Hindlimb muscle (tissue), 1 donor: ENCODE measurements at regions not wholly inside any gene's neighbourhood (a gene's known extent, or its start where the extent isn't known, plus 50 kb on each side); places are given as distances from the start of the nearest gene placed in this dataset.

ENCODE experiments used
- DNase-seq: peaks from one replicate; pipeline ENCODE4 v3.0.0-alpha.2; 2013

DNA sequence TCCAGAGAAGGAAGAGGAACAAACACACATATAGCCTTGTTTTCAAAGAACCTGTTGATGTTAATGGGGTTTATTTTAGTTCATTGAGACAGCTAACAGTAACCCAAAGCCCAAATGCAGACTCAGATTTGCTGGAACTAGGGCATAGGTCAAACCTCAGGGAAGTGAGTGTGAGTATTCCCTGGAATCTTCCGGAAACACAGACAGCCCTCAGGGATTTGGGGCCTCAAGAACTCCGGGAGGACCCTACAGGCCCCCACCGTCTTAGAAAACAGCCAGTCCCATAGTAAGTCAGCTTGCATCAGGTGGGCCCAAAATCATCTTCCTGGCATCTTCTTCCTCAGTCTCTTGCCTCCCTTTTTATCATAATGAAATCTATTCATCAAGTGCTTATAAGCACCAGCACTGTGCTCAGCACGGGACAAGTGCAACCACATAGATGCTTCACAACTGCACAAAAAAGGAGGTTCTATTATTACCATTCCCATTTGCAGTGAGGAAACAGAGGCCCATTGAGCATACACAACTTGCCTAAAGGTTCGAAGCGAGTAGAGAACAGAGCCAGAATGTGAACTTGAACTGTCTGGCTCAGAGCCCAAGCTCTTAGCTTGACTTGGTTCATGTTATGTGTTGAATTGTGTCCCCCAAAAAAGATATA, 50.2 kb upstream of the BCL11A start:
- no peak for DNase-seq

DNA sequence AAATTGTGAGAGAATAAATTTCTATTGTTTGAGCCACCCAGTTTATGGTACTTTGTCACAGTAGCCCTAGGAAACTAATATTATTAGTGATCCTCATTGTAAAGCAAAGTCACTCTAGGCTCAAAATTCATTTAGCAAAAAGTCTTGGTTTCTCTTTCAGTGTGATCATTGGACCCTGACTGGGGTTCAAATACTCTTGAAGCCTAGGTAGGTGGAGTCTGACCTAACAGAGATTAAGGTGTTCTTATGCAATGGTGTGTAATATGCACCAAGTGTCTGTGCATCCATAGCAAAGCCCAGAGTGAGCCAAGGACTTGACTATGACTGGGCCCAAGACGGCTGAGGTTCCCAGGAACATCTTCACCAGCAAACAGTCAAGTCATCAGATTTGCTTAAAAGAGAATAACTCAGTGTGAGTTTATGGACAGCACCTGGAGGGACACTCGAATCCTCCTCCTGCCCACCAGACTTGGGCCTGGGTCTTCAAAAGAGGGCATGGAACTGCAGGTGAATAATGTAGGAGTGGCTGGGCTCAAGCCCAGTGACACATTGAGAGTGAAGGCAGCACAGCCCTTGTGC, 51.1 kb upstream of the BCL11A start:
- no peak for DNase-seq

DNA sequence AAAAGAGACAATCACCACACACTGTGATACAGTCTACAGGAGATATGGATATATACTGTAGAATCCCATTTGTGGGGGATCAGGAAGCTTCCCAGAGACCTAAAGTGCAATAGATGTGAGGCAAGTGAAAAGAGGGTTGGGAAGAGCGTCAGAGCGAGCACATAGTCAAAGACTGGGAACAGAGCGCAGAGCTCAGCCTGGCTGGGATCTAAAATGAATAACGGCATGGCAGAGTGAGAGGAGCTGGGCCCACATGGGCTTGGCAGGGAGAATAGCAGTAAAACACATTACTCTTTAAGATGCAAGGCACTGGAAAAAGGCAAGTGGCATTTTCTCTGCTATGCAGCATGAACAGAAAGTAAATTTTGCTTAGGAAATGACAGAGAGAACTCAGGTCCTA, 52.4 kb upstream of the BCL11A start:
- no peak for DNase-seq

DNA sequence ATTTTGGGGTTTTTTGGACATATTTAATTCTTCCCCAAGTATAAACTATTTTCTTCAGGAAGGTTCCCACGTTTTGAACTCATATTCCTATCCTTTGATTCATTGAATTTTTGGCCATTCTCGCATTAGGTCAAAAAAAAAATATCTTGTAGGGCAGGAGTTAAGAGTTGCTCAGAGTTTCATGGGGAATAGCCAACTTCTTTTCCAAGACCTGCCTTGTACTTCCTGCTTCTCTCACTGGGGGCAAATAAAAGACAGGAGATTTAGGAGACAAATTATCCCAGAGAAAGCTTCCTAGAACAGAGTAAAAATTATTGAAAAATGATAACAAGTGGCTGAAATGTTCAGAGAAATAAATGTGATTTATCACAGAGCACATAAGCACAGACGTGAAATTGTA, 55.2 kb upstream of the BCL11A start:
- DNase-seq: no peak

DNA sequence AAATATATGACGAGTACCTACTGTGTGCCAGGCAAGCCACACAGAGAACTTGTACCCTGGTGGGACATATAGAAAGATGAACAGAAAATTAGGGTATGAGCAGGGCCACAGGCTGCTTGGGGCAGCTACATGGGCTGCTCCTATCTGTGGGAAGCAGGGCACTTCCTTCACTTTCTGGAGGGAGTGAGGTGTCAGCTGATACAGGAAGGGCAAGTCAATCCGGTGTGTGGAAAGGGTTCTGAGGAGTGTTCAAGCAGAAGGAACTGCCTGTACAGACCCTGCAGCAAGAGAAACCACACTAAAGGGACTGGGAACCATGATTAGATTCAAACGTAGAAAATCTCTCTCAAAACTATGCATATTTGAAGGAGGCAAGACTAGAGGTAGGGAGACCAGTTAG, 58.6 kb upstream of the BCL11A start:
- DNase-seq: no peak

DNA sequence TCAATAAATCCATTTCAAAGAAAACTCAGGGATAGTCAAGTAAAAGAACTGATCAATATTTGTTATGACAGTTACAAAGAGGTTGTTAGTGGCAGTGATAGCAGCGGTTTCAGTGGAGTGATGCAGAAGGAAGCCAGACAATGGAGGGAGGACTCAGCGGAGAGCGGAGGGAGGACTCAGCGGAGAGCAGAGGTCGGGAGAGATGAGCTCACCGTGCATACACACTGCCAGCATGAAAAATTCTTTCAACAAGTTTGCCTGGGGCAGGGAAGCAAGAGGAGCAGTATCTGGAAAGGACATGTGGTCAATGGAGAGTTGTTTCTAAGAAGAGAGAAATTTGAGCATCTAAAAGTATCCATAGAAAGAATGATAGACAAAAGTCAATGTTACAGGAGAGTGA, 60.9 kb upstream of the BCL11A start:
- DNase-seq: no peak

DNA sequence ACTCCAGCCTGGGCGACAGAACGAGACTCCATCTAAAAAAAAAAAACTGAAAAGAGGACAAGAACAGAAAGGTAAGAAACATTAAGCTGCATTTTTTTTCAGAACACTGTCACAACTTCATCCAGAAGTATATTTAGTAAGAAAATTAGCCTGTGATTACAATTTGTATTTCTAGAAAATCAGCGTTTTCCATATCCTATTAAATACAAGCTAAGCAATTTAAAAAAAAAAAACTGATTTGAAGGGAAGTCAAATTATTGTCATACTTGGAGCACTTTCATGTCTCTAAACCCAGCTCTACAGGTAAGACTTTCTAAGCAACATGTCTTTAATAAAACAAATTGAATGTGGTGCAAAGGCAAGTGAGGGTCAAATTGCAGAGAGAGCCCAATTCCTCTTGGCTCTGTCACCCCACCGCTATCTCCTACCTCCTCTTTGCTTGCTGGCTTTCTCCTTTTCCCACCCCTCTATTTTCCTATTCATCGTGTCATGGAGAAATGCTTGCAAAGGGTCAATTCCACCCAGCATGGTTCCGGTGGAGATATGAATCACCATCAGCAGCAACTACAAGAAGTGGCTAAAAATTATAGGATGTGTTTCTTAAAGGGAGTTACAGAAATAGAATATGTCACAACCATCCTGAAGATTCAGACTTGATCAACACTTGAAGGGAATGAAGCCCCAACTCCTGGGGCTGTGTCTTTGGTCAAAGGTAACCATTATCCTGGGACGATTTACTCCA, 68.4 kb upstream of the BCL11A start:
- DNase-seq: no peak

DNA sequence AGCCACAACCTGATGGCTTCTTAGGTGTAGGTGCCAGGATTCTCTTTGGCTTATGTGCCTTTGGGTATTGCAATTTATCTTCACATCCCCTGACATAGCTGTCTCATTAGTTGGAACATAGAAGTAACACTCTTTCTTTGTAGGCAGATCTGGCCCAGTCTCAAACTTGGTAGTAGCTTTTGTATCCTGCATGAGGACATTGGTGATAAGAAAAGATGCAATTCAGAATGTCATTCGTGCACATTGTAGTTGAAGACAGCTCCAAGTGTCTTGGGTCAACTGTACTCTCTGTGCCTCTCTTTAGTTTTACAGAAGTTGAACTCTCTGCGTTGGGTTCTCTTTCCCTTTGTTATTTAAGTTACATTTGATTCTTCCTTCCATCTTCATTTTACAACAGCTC, 69.6 kb upstream of the BCL11A start:
- DNase-seq: no peak

DNA sequence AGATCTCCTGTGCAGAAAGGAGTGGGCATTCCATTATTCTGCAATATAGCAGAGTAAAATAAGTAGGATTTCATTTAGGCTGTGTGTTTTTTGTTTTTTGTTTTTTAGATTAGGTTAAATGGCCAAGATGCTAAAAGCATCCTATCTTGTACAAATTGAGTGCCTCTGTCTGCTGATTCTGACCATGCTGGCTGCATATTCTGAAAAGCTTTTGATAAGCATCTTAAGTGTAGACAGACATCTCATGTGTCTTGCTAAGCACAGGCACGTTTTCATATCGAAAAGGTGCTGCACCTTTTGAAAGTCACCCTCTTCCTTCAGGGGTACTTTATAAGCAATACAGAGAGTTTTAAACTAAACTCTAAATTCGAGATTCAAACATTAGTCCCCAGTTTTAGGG, 74.0 kb upstream of the BCL11A start:
- DNase-seq: no peak

DNA sequence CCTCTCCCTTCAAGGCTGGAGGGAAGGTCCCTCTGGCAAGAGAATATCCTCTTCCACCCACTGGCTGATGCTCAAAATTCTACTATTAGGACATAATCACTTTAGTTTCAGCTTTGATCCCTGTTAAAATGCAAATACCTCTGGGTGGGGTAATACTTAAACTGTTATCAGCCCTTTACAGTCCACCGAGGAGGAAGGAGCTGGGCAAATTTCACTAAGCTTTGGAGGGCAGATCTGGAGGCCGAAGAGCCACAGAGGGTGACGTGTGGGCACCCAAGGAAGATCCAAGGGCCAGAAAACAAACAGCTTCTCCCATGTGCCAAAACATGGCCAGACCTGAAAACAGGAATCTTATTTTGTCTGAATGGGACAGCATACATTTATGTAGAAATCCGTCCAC, 74.6 kb upstream of the BCL11A start:
- no peak for DNase-seq

DNA sequence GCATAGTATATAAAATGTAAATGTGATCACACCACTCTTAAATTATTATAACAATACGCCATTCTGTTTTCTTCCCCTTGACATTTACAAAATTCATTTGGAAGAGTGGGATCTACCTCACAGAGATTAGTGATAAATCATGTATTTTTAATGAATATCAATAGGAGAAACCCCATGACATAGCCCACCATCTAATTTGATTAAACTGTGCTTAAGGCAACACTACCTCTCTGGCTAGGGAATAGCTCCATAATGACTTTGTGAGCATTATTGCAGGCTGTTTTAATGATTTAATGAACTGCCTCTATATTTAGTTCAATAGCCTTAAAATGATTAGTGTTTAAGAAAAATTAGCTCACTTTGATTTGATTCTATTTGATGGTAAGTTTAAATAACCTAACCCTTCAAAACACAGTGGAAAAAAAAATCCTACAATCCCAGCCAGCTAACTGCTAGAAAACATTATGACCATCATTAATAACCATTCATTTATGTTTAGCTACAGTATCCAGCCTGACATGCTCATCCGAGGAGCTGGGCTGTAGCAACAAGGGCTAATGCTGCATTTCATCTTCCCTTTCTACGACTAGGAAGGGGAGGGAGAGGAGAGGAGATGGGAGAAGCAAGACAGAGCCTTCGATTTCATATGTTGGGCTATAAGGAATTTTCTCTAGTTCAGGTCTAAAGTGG, 75.3 kb upstream of the BCL11A start:
- no peak for DNase-seq

DNA sequence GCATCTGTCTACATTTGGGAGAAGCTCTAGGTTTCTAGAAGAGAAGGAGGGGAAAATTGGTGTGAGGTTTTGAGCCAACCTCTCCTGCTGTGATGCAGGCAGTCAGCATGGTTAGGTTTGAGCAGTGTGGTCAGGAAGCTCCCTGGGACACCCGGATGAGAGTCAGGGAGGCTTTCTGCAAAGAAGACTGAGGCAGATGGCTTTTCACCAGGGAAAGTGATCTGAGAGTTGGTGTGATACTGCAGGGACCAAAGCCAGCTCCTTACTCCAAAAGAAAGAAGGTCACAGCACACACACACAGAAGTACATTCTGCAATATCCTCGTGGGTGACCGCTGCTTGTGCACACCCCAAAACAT, 75.8 kb upstream of the BCL11A start:
- no peak for DNase-seq

DNA sequence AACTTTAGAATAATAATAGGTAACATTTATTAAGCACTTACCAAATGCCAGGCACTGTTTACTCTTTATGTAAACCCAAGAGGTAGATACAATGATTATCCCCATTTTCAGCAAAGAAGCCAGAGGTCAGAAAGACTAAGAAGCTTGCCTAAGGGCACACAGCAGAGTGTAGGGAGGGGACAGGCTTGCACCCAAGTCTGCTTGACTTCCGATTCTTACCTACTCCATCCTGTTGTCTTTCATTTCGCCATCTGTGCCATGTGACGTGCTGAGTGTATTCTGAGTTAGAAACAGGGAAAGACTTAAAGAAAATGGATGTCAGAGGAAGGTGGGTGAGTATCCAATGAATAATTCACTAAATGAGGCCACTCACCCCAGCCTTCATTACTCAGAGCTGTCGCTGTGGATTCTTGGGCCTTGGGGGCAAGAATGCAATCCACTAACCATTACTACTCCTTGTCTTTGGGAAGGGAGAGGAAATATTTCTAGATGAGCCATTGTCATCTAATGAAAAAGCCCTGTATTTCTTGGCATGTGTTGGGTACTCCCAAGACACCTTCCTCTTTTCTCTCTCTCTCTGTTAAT, 76.4 kb upstream of the BCL11A start:
- no peak for DNase-seq

DNA sequence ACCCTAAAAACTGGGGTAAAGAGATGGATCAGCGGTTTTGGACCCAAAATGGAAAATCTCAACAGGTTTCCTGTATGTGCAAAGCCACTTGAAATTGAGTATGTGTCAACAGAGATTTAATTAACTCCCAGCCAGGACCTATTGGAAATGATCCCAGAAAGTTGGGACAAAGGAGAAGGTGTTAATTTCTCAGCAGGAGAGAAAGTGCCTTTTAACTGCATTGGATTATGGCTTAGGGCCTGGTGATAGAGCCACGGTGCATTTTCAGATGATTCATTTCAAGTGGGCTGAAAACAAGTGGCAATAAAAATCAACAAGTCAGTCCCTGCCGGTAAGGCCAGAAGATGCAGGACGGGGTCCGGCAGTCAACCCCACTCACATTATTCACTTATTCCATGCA, 80.2 kb upstream of the BCL11A start:
- no peak for DNase-seq

DNA sequence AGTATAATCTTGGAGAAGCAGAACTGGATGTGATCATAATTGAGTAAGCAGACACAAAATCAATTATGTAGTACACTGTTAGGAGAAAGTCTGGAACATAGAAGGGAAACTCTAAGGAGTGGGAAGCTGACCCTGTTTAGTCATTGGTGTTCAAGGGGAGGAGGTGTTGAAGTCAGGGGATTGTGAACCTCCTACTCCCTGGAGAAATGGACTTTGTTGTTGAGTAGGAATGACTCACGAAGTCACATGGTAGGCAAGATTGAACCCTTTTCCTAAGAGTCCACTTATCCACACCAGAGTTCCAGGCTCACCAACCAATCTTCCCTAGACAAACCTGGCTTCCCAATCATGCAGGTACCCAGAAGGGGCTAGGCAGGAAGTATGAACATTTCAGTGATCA, 81.0 kb upstream of the BCL11A start:
- no peak for DNase-seq

DNA sequence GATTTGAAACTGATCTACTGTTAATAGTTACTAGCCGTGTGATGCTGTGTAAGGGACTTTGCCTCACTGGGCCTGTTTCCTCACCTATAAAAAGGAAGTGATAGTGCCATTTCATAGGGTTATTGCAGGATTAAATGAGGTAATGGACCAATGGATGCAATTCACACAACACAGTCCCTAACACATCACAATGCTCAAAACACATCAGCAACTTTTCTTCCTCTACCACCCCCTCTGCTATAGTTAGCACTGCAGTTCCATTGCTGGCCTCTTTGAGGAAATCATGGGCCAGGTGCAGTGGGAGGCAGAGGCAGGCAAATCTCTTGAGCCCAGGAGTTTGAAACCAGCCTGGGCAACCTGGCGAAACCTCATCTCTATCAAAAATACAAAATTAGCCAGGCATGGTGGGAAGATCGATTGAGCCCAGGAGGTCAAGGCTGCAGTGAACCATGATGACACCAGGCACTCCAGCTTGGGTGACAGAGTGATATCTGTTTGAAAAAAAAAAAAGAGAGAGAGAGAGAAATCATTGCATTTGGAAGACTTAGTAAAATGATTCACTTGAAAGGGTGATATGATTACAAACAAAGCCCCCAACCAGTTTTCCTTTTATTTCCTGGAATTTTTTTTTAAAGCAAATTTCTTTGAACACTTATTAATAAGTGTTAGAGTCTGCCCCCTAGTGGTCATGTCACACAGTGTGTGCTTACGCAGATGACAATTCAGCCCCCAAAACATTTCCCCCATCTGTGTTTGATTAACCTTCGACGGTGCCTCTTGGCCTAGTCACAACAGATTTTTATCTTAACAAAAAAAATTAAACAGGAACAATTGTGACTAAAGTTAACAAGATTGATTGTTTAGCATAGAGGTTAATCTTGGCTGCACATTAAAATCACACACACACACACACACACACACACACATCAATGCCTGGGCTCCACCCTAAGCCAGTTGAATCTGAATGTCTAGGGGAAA, 88.6 kb upstream of the BCL11A start:
- no peak for DNase-seq

DNA sequence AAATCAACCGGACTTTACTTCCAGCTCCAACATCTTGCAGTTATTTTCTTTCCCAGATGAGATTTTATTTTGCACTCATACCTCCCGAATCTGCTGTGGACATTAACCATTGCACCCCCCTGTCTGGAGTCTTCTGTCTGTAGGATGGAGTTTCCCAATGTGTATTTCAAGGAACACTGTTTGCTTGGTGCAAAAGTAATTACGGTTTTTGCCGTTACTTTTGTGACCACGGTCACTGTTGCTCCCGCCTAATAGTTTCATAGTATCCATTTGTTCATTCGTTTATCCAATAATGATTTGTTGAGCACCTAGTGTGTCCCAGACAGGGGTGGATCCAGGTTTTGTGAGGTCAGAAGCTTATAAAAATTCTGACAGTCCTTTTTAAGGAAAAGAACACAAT, 90.3 kb upstream of the BCL11A start:
- DNase-seq: no peak

DNA sequence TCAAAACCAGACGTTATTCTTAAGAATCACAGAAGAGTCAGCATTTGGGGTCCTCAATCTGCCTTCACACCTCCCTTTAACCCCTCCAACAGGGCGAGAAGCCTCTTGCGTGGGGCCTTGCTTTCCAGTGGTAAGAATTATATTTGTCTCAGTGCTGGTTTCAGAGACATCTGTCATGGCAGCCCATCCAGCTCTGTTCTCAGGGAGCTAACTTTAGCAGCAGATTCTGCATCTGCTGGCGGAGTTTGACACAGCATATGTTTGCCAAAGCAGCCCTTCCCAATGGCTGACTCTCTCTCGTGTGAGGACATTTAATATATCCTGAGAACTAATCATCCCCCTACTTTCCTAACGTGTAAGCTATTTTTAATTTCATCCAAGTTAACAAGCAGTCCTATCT, 91.5 kb upstream of the BCL11A start:
- DNase-seq: peak; percentile 46

DNA sequence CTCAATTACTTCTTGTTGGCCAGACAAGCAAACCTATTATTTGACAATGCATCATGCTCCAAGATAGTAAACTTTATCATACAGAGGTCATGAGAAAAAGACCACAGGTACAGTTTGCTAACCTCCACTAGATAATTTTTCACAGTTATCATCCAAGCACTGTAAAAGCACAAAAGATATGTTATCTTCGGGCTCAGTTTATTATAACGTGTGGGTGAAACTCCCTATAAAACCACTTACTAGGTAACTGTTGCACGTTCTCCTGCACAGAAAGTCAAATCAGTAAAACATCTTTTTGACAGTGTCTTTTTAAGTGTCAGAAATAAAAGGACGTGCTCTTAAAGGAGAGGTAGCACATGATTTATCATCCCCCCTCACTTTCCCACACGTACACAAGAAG, 94.7 kb upstream of the BCL11A start:
- no peak for DNase-seq

DNA sequence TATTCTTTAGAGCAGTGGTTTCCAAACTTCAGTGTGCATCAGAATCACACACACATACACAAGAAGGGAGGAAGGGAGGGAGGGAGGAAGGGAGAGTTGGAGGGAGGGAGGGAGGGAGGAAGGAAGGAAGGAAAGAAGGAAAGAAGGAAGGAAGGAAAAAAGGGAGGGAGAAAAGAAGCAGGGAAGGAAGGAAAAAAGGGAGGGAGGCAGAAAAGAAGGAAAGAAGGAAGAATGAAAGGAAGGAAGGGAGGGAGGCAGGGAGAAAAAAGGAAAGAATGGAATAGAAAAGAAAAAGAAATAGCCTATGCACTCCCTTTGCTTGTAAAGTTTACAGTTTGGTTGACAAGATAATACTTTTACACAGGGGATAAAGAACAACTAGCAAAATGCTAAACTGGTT, 96.3 kb upstream of the BCL11A start:
- DNase-seq: no peak

DNA sequence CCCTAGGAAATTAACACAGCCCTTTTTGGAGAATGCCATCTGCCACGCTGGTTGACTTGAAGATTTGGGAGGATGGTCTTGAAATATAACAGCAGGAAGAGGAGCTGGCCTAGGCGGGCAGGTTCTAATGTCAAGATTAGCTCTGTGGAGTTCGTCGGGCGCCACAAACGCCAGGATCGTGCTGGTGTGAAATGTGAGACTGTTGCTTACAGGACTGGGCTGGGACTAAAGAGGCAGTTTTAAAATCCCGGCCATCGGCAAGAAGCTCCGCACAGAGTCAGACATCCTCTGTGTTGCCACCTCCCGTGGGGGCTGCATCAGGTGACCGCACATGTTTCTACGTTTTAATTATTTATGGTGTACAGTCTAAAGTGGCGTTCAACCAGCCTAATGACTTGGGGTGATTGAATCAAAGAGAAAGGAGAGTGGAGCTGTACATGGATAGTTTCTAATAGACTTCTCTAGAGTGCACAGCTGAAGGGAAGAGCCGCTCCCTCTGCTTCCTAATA, 99.4 kb upstream of the BCL11A start:
- no peak for DNase-seq

DNA sequence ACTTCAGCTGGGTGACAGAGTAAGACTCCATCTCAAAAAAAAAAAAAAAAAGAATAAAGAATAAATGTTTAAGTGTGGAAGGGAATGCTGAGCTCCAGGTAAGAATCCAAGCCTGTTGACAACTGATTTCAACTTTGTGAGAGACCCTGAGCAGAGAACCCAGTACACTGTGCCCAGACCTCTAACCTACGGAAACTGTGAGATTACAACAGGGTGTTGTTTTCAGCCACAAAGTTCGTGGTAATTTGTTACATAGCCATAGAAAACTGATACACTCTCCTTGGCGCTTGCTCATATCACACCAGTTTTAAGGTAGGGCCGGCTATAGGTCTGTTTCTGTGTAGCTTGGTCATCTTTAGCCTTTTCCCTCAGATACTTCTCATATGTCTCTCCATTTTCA, 98.4 kb upstream of the PAPOLG start:
- no peak for DNase-seq
